H1 (cell line): ENCODE measurements at regions not wholly inside any gene's neighbourhood (a gene's known extent, or its start where the extent isn't known, plus 50 kb on each side); places are given as distances from the start of the nearest gene placed in this dataset.

Experiments
- CEBPB ChIP-seq: IDR thresholded peaks from 2 replicates; pipeline ENCODE4 v1.6.1; 2012; ENCODE audit warnings: low read depth, low read length
- CHD2 ChIP-seq: IDR thresholded peaks from 2 replicates; pipeline ENCODE4 v1.6.1; 2012; ENCODE audit warnings: low read length, improper control_type of control experiment
- CTCF ChIP-seq, 3 experiments: IDR thresholded peaks; 1 replicate in 2 of 3; 2 replicates in 1 of 3; pipeline versions ENCODE4 v1.5.1 to v1.6.1; 2011; ENCODE audit warnings: low read length in 3 of 3, mild to moderate bottlenecking in 3 of 3, inconsistent platforms in 2 of 3, low read depth in 1 of 3, moderate library complexity in 1 of 3; ENCODE audit not compliant: insufficient read depth in 1 of 3; ENCODE audit errors: control extremely low read depth in 1 of 3
- PHF8 ChIP-seq: fragments of 200-600 bp; sonication (generic); conservative IDR thresholded peaks from 2 replicates; pipeline ENCODE4 v1.7.1; 2012; ENCODE audit warnings: low read depth, mild to moderate bottlenecking, inconsistent platforms, low read length, moderate library complexity
- POLR2A ChIP-seq, 2 experiments: IDR thresholded peaks; 1 replicate in 1 of 2; 2 replicates in 1 of 2; pipeline ENCODE4 v1.6.1; 2011; ENCODE audit warnings: low read depth in 2 of 2, low read length in 2 of 2, mild to moderate bottlenecking in 2 of 2; ENCODE audit errors: control extremely low read depth in 1 of 2
- YY1 ChIP-seq: IDR thresholded peaks from 2 replicates; pipeline ENCODE4 v1.6.1; 2011; ENCODE audit warnings: low read depth, mild to moderate bottlenecking, low read length

GRCh38 chr14:42628602-42629001, 1021.9 kb downstream of the LRFN5 start:
- no peak for TF ChIP-seq PHF8
- no peak for TF ChIP-seq POLR2A (IDR thresholded peaks at IDR 0.05; ENCODE audit: control extremely low read depth in 1 of 2, low read depth in 2 of 2, low read length in 2 of 2)
- TF ChIP-seq CTCF (IDR thresholded peaks at IDR 0.05; ENCODE audit: control extremely low read depth in 1 of 3, insufficient read depth in 1 of 3, low read depth in 1 of 3, low read length in 3 of 3), result no peak
- no peak for TF ChIP-seq YY1
- TF ChIP-seq CHD2, result no peak
- TF ChIP-seq CEBPB, result no peak
